Fibroblast of villous mesenchyme (primary cell): ENCODE measurements at regions not wholly inside any gene's neighbourhood (a gene's known extent, or its start where the extent isn't known, plus 50 kb on each side); places are given as distances from the start of the nearest gene placed in this dataset.

Experiments used
- DNase-seq: peaks from one replicate; pipeline ENCODE4 v3.0.0-alpha.2; 2010; ENCODE audit warnings: low read depth
- H3K4me3 ChIP-seq: 2 replicates; pipeline ENCODE4 v1.5.1; 2011; ENCODE audit warnings: low read depth, mild to moderate bottlenecking, low read length
- TF ChIP-seq, protein P1 (sequence below): IDR thresholded peaks from 2 replicates; pipeline ENCODE4 v1.5.1; 2012; ENCODE audit warnings: low read depth, mild to moderate bottlenecking, low read length; ENCODE audit not compliant: insufficient read depth

DNA sequence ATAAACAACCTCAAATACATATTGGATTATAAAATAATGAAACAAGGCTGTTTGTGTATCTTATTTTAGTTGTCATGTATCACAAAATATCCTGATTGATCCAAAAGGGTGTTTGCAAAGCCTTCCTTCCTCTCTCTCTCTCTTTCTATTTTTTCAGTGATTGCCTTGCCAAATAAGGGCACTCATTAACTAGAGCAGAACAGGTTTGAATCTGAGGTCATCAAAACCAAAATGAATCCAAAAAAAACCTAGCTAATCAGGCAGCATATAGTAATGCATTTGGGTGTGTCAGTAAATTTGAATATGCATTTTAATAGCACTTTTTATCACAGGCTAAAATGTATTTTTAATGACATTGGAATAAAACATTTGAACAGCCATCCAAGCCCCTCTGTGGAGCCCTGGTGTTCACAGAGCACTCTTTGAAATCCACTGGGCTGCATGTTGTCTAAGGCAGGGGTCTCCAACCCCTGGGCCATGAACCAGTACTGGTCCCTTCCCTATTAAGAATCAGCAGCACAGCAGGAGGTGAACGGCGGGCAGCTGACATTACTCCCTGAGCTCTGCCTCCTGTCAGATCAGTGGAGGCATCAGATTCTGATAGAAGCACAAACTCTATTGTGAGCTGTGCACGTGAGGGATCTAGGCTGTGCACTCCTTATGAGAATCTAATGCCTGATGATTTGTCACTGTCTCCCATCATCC is 171.8 kb upstream of the RAI14 start:
- no peak overlapping the region for H3K4me3 ChIP-seq
- DNase-seq, result no peak
- TF ChIP-seq, protein P1, sequence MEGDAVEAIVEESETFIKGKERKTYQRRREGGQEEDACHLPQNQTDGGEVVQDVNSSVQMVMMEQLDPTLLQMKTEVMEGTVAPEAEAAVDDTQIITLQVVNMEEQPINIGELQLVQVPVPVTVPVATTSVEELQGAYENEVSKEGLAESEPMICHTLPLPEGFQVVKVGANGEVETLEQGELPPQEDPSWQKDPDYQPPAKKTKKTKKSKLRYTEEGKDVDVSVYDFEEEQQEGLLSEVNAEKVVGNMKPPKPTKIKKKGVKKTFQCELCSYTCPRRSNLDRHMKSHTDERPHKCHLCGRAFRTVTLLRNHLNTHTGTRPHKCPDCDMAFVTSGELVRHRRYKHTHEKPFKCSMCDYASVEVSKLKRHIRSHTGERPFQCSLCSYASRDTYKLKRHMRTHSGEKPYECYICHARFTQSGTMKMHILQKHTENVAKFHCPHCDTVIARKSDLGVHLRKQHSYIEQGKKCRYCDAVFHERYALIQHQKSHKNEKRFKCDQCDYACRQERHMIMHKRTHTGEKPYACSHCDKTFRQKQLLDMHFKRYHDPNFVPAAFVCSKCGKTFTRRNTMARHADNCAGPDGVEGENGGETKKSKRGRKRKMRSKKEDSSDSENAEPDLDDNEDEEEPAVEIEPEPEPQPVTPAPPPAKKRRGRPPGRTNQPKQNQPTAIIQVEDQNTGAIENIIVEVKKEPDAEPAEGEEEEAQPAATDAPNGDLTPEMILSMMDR, result no peak

DNA sequence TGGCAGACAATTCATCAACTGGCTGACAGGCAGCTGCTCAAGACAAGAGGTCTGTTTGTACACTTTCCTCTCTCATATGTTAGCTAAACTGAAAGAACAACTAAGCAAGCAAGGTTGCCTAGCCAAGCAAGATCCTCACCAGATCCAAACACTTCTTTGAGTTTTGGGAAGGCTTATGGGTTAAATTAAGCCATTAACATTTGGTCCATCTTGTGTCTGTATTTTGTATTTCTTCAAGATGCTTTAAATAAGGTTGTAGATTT is 170.4 kb upstream of the RAI14 start:
- no peak overlapping the region for H3K4me3 ChIP-seq
- no peak for DNase-seq
- TF ChIP-seq, protein P1, result no peak

DNA sequence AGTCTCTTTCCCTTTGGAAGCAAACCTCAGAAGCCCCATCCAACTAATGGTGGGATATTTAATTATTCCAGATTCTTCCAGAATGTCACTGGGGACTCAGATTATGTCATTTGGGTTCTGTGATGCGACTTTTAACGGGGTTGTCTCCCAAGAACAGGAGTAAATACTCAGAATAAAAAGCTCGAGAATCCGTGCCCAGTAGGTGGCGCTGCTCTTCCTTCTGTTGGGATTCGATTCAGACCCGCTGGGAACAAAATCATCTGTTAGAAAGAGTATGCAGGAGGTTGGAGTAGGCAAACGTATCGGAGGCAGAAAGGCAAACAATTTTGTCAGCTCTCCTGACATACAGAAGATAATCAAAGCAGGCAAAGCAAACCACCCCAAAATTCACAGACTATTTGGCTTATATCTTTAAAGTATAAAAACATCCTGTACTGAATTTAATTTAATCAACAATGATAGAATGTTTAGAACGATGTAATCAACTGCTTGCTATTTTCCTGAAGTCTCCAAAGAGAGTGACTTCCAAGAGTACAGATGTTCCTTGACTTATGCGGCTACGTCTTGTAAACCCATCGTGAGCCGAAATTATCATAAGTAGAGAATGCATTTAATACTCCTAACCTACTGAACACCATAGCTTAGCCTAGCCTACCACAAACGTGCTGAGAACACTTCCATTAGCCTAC is 169.8 kb upstream of the RAI14 start:
- no peak overlapping the region for H3K4me3 ChIP-seq
- TF ChIP-seq, protein P1, result peak; percentile 76
- peak; percentile 90 for DNase-seq

DNA sequence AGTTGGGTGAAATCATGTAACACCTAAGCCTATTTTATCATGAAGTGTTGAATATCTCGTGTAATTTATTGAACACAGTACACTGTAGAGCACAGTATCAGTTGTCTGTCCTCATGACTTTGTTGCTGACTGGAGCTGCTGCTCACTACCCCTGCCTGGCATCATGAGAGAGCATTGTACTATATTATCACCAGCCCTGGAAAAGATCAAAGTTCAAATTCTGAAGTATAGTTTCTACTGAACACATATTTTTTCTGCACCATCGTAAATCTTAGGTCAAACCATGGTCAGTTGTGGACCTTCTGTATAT is 169.3 kb upstream of the RAI14 start:
- TF ChIP-seq, protein P1, result no peak
- H3K4me3 ChIP-seq, result no peak overlapping the region
- no peak for DNase-seq

DNA sequence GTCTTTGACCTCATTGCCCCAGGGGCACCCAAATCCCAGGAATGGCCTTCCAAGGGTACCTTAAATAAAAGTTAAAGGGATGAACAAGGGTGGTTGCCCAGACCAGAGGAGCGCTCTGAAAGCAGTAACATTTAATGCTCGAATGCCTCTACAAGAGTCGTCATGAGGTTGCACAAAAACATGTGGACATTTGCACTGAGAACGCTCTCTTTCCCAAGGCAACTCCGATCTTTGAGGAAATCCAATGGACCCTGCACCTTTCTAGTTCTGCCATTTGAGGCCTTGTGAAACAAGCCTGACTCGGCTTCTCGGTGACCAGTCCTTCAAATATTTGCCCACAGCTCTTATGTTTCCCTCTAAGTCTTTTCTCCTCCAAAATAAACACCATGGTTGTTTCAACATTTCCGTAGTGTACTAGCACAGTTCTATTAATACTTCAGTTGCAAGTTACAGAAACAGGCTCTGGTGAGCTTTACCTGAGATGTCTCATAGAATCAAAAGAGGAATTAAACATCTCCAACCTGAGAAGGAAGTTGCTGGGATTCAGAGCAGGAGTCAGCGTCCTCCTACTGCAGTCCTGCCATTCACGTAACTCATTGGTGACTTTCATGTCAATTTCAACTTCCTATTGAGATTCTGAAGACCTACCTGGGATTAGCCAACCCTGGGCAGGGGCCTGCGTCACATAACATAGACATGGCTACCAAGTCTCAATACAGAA is 168.8 kb upstream of the RAI14 start:
- no peak overlapping the region for H3K4me3 ChIP-seq
- peak; percentile 88 for DNase-seq
- TF ChIP-seq, protein P1, result no peak

DNA sequence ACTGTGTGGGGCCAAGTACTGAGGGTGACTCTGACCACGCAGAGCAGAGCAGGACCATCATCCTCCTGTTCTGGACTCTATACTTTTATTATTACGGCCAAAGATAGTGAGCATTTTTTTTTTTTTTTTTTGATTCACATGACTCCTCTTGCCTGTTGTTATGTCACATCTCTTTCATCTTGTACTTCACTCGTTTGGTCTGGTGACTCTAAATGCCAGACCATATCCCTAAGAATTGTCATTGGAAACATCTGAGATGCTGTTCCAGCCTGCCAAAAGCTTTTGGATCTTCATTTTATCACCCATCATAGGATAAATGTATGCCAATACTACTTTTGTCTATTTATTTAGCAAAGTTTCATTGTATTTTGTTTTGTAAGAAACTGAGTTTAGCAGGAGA is 168.2 kb upstream of the RAI14 start:
- DNase-seq, result no peak
- TF ChIP-seq, protein P1, result no peak
- no peak overlapping the region for H3K4me3 ChIP-seq
